ENCODE measurements at regions not wholly inside any gene's neighbourhood (a gene's known extent, or its start where the extent isn't known, plus 50 kb on each side); places are given as distances from the start of the nearest gene placed in this dataset.

GRCh38 chr3:87082796-87083440 lies 92.0 kb upstream of the VGLL3 start:
- ATAC-seq (ENCODE audit: low read depth) (peak; percentile 87), DNase-seq (ENCODE audit: low spot score) (no peak)
- H3K27ac ChIP-seq (ENCODE audit: poor library complexity, severe bottlenecking) = no peak overlapping the region

GRCh38 chr3:87077355-87077754 lies 86.4 kb upstream of the VGLL3 start:
- Histone ChIP-seq H3K9me3 (ENCODE audit: severe bottlenecking) (no peaks in the 10 kb centered on the region), H3K27ac (ENCODE audit: poor library complexity, severe bottlenecking) (no peak overlapping the region), H3K27me3 (ENCODE audit: insufficient read depth, poor library complexity, severe bottlenecking) (no peaks in the 10 kb centered on the region), H3K4me3 (ENCODE audit: severe bottlenecking) (no peak overlapping the region), H3K4me1 (ENCODE audit: insufficient read depth, poor library complexity, severe bottlenecking) (peaks cover 10% of the 10 kb centered on the region), H3K36me3 (ENCODE audit: low read depth) (no peaks in the 10 kb centered on the region)
- no peak for TF ChIP-seq CTCF (IDR thresholded peaks at IDR 0.05; ENCODE audit: poor library complexity, severe bottlenecking)
- DNase-seq (ENCODE audit: low spot score) (no peak), ATAC-seq (ENCODE audit: low read depth) (no peak)

More at GRCh38 chr3:87082796-87083440, 92.0 kb upstream of the VGLL3 start:
- H3K4me3 ChIP-seq (ENCODE audit: severe bottlenecking) = no peak overlapping the region
- H3K9me3 ChIP-seq (ENCODE audit: severe bottlenecking) = no peaks in the 10 kb centered on the region
- H3K4me1 ChIP-seq (ENCODE audit: insufficient read depth, poor library complexity, severe bottlenecking) = no peaks in the 10 kb centered on the region
- peak; percentile 82 for TF ChIP-seq CTCF (IDR thresholded peaks at IDR 0.05; ENCODE audit: poor library complexity, severe bottlenecking)
- no peaks in the 10 kb centered on the region for H3K27me3 ChIP-seq (ENCODE audit: insufficient read depth, poor library complexity, severe bottlenecking)
- no peaks in the 10 kb centered on the region for H3K36me3 ChIP-seq (ENCODE audit: low read depth)

GRCh38 chr3:87076946-87077345 lies 86.0 kb upstream of the VGLL3 start:
- H3K27ac ChIP-seq (ENCODE audit: poor library complexity, severe bottlenecking) = no peak overlapping the region
- TF ChIP-seq CTCF (IDR thresholded peaks at IDR 0.05; ENCODE audit: poor library complexity, severe bottlenecking) = no peak

GRCh38 chr3:87073496-87074145 lies 82.7 kb upstream of the VGLL3 start:
- H3K4me1 ChIP-seq (ENCODE audit: insufficient read depth, poor library complexity, severe bottlenecking) = peaks cover 10% of the 10 kb centered on the region
- no peak for DNase-seq (ENCODE audit: low spot score)
- H3K4me3 ChIP-seq (ENCODE audit: severe bottlenecking) = no peak overlapping the region
- H3K27me3 ChIP-seq (ENCODE audit: insufficient read depth, poor library complexity, severe bottlenecking) = no peaks in the 10 kb centered on the region
- H3K9me3 ChIP-seq (ENCODE audit: severe bottlenecking) = no peaks in the 10 kb centered on the region
- no peak for ATAC-seq (ENCODE audit: low read depth)
- H3K36me3 ChIP-seq (ENCODE audit: low read depth) = no peaks in the 10 kb centered on the region
- TF ChIP-seq CTCF (IDR thresholded peaks at IDR 0.05; ENCODE audit: poor library complexity, severe bottlenecking) = no peak
- H3K27ac ChIP-seq (ENCODE audit: poor library complexity, severe bottlenecking) = no peak overlapping the region

More at GRCh38 chr3:87076946-87077345, 86.0 kb upstream of the VGLL3 start:
- no peaks in the 10 kb centered on the region for H3K36me3 ChIP-seq (ENCODE audit: low read depth)
- peaks cover 10% of the 10 kb centered on the region for H3K4me1 ChIP-seq (ENCODE audit: insufficient read depth, poor library complexity, severe bottlenecking)
- no peaks in the 10 kb centered on the region for H3K9me3 ChIP-seq (ENCODE audit: severe bottlenecking)
- H3K4me3 ChIP-seq (ENCODE audit: severe bottlenecking) = no peak overlapping the region
- ATAC-seq (ENCODE audit: low read depth) (peak; percentile 99), DNase-seq (ENCODE audit: low spot score) (no peak)
- no peaks in the 10 kb centered on the region for H3K27me3 ChIP-seq (ENCODE audit: insufficient read depth, poor library complexity, severe bottlenecking)

- no peak overlapping the region for H3K4me3 ChIP-seq (ENCODE audit: severe bottlenecking)
- peaks cover 8% of the 10 kb centered on the region for H3K4me1 ChIP-seq (ENCODE audit: insufficient read depth, poor library complexity, severe bottlenecking)
- no peaks in the 10 kb centered on the region for H3K27me3 ChIP-seq (ENCODE audit: insufficient read depth, poor library complexity, severe bottlenecking)
- H3K9me3 ChIP-seq (ENCODE audit: severe bottlenecking) = no peaks in the 10 kb centered on the region
- no peaks in the 10 kb centered on the region for H3K36me3 ChIP-seq (ENCODE audit: low read depth)
- no peak for TF ChIP-seq CTCF (IDR thresholded peaks at IDR 0.05; ENCODE audit: poor library complexity, severe bottlenecking)
- ATAC-seq (ENCODE audit: low read depth) (no peak), DNase-seq (ENCODE audit: low spot score) (no peak)
- no peak overlapping the region for H3K27ac ChIP-seq (ENCODE audit: poor library complexity, severe bottlenecking)
Observed at GRCh38 chr3:87072446-87072845, 81.5 kb upstream of the VGLL3 start.

All from RWPE2 (cell line).